ENCODE measurements at regions not wholly inside any gene's neighbourhood (a gene's known extent, or its start where the extent isn't known, plus 50 kb on each side); places are given as distances from the start of the nearest gene placed in this dataset.

DNA sequence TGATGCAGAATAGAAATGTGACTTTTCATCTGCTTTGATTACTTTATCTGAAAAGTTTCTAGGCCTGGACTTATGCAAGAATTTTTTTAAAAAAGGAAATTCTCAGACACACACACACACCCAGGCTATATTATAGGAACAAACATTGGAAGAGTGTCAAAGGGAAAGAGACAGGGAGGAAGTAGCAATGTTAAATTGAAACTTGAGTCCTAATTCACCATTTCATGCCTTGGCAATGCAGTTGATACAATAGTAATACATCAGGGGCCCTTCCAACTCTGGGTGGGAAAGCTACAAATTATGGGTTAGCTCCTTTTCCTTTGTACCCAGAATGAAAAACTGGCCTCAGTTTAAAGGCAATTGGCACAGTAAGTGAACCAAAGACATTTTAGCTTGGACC, 258.0 kb upstream of the LYZL1 start:
- no peak overlapping the region for H3K27ac ChIP-seq (ENCODE audit: low read depth in 1 of 2, low read length in 2 of 2)
- no peak for DNase-seq (ENCODE audit: low spot score)

DNA sequence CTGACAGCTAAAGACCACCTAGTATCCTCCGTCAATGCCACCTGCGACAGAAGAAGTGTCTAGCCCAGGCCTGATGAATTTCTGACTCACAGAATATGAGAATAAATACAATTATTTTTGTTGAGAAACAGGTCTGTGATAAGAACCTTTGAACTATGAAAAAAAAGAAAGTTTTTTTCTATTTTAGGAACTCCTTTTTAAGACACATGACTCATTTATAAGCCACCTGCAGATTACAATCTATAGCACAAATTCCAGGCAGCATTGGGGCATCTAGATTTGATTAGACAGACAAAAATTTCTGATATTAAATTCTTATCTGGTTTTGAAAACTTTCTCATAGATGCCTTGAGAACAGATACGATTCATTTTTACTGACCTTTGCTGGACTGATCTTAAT, 256.7 kb upstream of the LYZL1 start:
- H3K9me3 ChIP-seq (ENCODE audit: control insufficient read depth in 4 of 4, low read length in 3 of 4), result no peaks in the 10 kb centered on the region
- DNase-seq (ENCODE audit: low spot score), result no peak
- 94% methylated on average over 3 of the region's 3 CpGs for WGBS
- no peaks in the 10 kb centered on the region for H3K36me3 ChIP-seq (ENCODE audit: control insufficient read depth in 4 of 4, insufficient read depth in 3 of 4, low read depth in 1 of 4, low read length in 3 of 4)
- no peaks in the 10 kb centered on the region for H3K4me1 ChIP-seq (ENCODE audit: control insufficient read depth in 4 of 4, insufficient read depth in 4 of 4, low read length in 3 of 4)
- no peaks in the 10 kb centered on the region for H3K27me3 ChIP-seq (ENCODE audit: control insufficient read depth in 4 of 4, insufficient read depth in 4 of 4, low read length in 3 of 4)
- TF ChIP-seq, protein P1, sequence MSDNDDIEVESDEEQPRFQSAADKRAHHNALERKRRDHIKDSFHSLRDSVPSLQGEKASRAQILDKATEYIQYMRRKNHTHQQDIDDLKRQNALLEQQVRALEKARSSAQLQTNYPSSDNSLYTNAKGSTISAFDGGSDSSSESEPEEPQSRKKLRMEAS (IDR thresholded peaks at IDR 0.05), result no peak
- TF ChIP-seq YY1 (IDR thresholded peaks at IDR 0.05) (no peak), NR2F2 (IDR thresholded peaks at IDR 0.05) (no peak), RXRA (IDR thresholded peaks at IDR 0.05) (no peak), FOXA2 (IDR thresholded peaks at IDR 0.05) (no peak), FOXA1 (IDR thresholded peaks at IDR 0.05) (no peak), TAF1 (conservative IDR thresholded peaks at IDR 0.05) (no peak), HNF4G (IDR thresholded peaks at IDR 0.05) (no peak), GABPA (IDR thresholded peaks at IDR 0.05 in 1 of 2, conservative IDR thresholded peaks at IDR 0.05 in 1 of 2) (no peak), JUND (IDR thresholded peaks at IDR 0.05) (no peak)
- no peak overlapping the region for H3K9ac ChIP-seq (ENCODE audit: low read depth in 1 of 2, low read length in 2 of 2)
- no peak overlapping the region for H3K4me3 ChIP-seq (ENCODE audit: low read depth in 1 of 3, low read length in 3 of 3)
- no peak overlapping the region for H3K27ac ChIP-seq (ENCODE audit: low read depth in 1 of 2, low read length in 2 of 2)

More for the DNA sequence above, 258.0 kb upstream of the LYZL1 start:
- Histone ChIP-seq H3K27me3 (ENCODE audit: control insufficient read depth in 4 of 4, insufficient read depth in 4 of 4, low read length in 3 of 4) (no peaks in the 10 kb centered on the region), H3K9me3 (ENCODE audit: control insufficient read depth in 4 of 4, low read length in 3 of 4) (no peaks in the 10 kb centered on the region), H3K9ac (ENCODE audit: low read depth in 1 of 2, low read length in 2 of 2) (no peak overlapping the region), H3K36me3 (ENCODE audit: control insufficient read depth in 4 of 4, insufficient read depth in 3 of 4, low read depth in 1 of 4, low read length in 3 of 4) (no peaks in the 10 kb centered on the region), H3K4me1 (ENCODE audit: control insufficient read depth in 4 of 4, insufficient read depth in 4 of 4, low read length in 3 of 4) (no peaks in the 10 kb centered on the region), H3K4me3 (ENCODE audit: low read depth in 1 of 3, low read length in 3 of 3) (no peak overlapping the region)
- TF ChIP-seq NR2F2 (IDR thresholded peaks at IDR 0.05) (no peak), FOXA2 (IDR thresholded peaks at IDR 0.05) (no peak), HNF4G (IDR thresholded peaks at IDR 0.05) (no peak), FOXA1 (IDR thresholded peaks at IDR 0.05) (no peak), YY1 (IDR thresholded peaks at IDR 0.05) (no peak), TAF1 (conservative IDR thresholded peaks at IDR 0.05) (no peak), RAD21 (IDR thresholded peaks at IDR 0.05) (no peak), SP1 (IDR thresholded peaks at IDR 0.05) (no peak), JUND (IDR thresholded peaks at IDR 0.05) (no peak), HNF4A (conservative IDR thresholded peaks at IDR 0.05) (no peak), ZBTB33 (IDR thresholded peaks at IDR 0.05) (no peak), GABPA (IDR thresholded peaks at IDR 0.05 in 1 of 2, conservative IDR thresholded peaks at IDR 0.05 in 1 of 2) (no peak), REST (IDR thresholded peaks at IDR 0.05) (no peak)
- TF ChIP-seq, protein P1 (IDR thresholded peaks at IDR 0.05), result no peak
